HG02623 (cell line): ENCODE measurements at regions not wholly inside any gene's neighbourhood (a gene's known extent, or its start where the extent isn't known, plus 50 kb on each side); places are given as distances from the start of the nearest gene placed in this dataset.
"Not testable (repeated sequence)": the region's sequence is repeated elsewhere in the genome, so short reads cannot be mapped to it uniquely, and the experiment has no call there.

Source experiments
- ATAC-seq: cut with Tn5 transposase; IDR thresholded peaks from one replicate; pipeline ENCODE4 v1.9.1; 2021; ENCODE audit warnings: moderate library complexity; ENCODE audit not compliant: unreplicated experiment

DNA sequence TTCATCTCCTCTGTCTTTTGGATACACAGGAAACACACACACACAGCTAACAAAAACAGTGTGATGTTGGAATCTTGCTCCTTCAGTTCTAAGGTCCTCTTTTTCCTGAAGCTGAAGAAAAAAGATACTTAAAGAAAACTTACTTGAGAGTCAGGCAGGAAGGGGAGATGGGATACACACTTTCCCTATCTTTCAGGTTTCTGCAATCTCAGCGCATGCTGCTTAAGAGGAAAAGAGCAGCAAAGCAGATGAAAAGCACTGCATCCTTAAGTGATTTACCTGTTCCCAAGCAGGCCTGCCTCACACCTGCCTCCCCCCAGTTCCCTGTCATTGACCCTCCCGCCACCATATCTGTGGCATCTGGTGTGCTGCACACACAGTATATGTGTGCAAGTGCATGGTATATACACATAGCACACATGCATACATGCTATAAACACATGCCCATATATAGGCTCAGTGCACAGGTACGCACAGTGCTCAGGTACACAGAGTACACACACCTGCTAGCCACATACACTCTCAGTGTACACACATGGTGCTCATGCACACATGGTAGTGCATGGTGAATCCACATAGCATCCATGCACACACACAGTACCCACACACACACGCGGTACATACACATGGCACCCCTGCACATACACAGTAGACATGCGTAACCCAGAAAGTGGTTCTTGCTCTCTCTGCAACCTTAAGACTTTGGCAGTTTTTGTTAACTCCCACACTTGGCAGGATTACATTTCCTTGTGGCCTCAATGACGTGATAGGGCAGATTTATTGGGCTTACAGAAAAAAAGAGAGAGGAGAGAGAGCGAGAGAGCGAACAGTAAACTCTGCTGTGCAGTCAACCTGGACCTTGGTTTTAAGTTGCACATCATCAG is 166.9 kb downstream of the TOMM20 start:
- no peak for ATAC-seq

- no peak for ATAC-seq
Measured at GRCh38 chr1:234960722-234961455, 167.7 kb downstream of the TOMM20 start.

- ATAC-seq = no peak
Measured at GRCh38 chr1:234958706-234959657, 169.7 kb downstream of the TOMM20 start.

GRCh38 chr1:234958066-234958705 is 170.5 kb downstream of the TOMM20 start:
- no peak for ATAC-seq

DNA sequence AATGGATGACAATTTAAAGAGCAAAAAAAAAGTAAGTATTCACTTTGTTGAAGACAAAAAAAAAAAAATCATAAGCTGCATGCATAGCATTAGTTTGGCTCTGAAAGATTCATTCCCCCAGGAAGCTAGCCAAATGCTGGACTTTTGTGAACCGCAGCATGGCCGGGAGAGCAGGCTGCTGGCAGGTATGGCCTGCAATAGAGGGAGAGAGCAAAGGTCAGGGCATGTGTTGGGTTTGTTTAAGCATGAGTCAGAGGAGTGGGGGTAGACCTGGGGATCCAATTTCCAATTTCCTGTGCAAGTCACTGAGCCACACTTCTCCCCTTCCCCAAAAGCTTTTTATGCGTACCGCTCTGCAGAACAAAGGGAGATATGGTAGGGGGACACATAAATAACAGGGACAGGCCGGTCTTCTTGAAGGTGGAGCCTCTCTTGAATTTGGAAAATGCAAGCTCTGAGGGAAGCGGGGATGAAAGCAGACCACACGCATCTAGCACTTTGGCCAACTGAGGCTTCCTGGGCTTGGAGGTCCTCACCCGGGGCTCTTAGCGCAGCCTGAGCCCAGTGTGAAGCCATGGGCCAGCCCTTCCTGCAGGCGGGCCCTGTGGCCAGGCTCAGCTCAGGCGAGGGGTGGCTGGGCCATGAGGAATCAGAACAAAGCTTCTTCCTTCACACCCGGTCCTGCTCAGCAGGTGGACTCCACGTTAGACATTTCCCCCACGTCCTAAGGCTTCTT is 171.1 kb downstream of the TOMM20 start:
- no peak for ATAC-seq

DNA sequence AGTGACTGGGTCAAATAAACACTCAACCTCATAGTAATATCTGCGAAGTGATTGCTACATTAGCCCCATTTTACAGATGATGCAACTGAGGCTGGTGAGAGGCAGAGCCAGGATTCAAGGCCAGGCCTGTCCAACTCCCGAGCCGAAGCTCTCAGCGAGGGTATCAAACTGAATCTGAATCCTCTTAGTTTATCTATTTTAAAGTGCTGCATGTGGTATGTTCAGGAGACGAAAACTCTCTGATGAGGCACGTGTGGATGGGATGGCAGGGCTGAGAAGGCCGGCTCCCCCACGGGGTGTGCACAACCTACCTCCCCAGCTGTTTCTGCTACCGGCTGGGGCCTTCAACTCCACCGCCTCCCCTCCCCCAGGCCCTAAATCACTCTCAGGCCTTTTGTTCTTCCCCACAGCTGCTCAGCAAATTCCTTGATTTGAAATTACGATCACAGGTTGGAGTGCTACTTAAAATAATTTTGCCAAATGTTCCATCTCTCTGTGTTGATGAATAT is 171.8 kb downstream of the TOMM20 start:
- ATAC-seq = no peak

DNA sequence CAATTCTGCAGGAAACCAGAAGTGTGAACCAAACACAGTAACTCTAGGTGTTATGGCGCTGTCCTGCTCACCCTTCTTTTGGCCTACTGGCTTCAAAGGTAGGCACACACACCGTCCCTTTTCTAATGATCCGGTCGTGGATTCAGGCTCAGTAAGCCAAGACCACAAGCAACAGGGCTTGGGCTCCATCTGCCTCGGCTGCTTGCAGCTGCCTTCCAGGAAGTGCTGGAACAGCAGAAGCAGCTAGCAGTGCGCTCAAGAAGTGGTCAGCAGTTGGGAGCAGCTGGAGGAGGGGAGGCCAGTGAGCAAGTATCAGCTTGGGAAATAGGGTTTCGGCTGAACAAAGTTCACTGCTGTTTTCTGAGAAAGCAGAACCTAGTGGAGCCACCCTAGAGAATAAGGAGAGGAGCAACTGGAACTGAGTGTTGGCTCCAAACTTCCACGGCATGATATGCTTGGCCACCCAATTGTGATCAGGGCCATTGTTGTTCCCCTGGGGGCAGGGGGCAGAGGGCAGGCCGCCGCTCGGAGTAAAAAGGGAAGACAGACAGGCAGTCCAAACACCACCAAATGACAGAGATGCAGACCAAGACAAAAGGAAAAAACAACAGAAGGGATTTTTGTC is 173.4 kb downstream of the TOMM20 start:
- ATAC-seq = no peak

DNA sequence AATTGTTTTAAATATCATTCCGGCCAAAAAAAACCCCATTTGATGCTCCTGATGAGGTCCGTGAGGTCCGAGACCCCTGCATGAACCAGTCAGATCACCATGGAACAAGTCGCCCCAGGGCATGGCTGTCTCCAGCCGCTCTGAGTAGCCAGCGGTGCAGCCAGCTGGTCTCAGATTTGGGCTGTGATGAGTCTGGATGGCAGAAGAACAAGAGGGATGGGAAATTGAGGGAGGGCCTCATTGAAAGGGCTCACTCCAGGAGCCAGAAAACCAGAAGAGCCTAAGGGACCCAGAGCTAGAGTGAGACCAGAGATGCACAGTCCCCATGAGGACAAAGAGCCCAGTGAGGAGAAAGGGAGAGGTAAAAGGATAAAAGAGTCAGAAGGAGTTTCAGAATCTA is 174.0 kb downstream of the TOMM20 start:
- ATAC-seq = no peak

DNA sequence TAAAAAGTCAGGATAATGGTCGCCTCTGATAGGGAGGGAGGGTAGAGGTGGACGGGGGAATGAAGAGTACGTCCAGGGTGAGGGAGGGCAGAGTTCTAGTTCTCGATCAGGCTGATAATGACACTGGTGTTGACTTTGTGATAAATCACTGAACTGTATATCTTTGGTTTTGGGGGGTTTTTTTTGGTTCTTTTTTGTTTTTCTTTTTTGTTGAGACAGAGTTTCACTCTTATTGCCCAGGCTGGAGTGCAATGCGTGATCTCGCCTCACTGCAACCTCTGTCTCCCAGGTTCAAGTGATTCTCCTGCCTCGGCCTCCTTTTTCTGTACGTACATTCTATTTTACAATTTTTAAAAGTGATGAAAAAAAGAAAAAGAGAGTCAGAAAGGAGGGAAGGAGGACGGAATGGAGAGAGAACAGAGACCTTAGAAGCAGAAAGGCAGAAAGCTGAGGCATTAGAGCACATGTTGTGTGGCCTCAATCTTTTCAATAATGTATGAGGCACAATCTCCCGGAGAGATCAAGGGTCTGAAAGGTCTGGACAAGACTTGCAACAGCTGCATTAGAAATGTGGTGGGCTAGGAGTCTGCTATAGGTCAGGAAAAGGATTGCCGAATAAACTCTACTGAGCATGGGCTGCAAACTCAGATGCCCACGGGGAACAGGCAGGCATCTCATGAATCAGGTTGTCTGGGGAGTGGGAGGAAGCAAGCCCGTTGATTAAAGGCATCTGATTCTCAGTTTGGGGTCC is 174.8 kb downstream of the TOMM20 start:
- ATAC-seq = no peak

DNA sequence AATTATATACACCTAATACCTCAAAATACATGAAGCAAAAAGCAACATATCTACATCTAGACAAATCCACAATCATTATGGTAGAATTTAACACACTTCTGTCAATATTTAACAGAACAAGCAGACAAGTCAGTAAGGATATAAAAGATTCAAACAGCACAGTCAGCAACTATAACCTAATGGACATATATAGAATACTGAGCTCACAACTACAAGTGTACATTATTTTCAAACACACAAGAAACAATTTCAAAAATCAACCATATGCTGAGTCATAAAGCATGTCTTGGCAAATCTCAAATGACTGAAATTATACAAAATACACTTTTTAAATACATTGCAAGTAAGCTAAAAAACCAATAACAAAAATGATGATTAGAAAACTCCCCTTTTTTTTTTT is 178.0 kb downstream of the TOMM20 start:
- no peak for ATAC-seq

DNA sequence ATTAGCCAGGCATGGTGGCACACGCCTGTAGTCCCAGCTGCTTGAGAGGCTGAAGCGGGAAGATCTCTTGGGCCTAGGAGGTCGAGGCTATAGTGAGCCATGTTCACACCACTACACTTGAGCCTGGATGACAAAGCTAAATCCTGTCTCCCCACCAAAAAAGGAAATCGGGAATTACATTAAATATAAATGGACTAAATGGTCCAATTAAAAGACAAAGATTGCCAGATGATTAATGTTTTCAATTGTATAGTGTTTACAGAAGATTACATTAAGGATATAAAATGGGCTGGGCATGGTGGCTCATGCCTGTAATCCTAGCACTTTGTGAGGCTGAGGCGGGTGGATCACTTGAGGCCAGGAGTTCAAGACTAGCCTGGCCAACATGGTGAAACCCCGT is 179.1 kb downstream of the TOMM20 start:
- ATAC-seq = not testable (repeated sequence)

DNA sequence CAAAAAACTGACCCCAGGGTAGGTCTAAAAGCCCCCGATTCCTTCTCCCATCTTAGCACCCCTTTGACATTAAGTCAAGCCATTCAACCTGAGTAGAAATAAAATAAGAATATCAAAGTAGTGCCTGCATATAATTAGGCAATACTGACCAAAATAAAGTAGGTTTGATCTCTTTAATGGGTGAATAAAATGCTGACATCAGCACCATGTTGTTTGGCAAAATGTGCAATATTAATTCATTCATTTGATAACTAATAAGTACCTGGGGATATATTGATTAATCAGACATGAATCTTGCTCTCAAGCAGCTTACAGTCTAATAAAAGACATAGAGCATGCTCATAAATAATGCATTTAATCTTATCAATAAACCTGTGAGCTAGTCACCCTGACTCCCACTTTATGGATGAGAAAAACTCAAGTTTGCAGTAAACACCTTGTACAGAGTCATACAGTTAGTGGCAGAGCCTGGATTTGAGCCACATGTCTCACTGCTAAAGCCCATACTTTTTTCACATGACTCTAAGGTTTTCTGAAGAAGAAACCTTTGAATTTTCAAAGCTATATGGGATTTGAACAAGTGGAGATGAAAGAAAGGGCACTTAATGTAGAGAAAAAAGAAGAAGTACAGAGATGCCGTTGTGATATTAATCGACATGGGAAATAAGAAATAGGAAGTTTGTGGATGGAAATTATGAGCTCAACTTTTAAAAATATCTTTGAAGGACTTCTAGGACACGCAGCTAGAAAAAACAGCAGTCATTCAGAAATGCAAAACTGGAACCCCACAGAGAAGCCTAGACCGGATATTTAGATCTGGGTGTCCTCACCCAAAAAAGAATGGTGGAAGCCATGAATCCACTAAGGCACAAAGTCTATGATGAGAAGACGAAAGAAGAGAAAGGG is 183.9 kb downstream of the TOMM20 start:
- ATAC-seq = no peak

- no peak for ATAC-seq
Measured at GRCh38 chr1:234943836-234944402, 184.7 kb downstream of the TOMM20 start.

- no peak for ATAC-seq
Measured at GRCh38 chr1:234942879-234943506, 185.6 kb downstream of the TOMM20 start.

- ATAC-seq = no peak
Measured at GRCh38 chr1:234942012-234942332, 186.7 kb downstream of the TOMM20 start.

DNA sequence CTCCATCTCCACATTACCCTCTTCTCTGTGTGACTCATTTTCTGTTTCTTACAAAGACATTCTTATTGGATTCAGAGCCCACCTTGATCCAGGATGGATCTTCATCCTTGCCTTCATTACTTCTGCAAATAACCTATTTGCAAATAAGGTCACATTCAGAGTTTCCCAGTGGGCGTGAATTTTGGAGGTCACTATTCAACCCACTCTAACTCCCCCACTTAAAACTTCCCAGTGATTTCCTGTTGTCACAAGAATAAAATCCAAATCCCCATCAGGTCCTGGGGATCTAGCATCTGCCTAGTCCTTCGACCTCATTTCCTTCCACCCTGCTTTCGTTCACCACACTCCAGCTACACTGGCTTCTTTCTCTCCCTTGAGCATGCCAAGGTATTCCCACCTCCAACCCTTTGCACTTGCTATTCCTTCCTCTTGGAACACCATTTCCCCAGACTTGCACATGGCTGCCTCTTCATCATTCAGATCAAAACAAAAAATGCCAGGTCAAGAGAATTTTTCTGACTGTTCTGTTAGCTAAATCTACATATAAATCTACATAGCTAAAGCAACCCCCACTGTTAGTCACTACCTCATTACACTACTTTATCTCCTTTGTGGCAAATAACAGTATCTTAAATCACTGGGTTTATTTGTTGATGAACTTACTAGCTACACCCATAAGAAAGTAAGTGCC is 187.2 kb downstream of the TOMM20 start:
- ATAC-seq = no peak
